ENCODE measurements at regions not wholly inside any gene's neighbourhood (a gene's known extent, or its start where the extent isn't known, plus 50 kb on each side); places are given as distances from the start of the nearest gene placed in this dataset.

DNA sequence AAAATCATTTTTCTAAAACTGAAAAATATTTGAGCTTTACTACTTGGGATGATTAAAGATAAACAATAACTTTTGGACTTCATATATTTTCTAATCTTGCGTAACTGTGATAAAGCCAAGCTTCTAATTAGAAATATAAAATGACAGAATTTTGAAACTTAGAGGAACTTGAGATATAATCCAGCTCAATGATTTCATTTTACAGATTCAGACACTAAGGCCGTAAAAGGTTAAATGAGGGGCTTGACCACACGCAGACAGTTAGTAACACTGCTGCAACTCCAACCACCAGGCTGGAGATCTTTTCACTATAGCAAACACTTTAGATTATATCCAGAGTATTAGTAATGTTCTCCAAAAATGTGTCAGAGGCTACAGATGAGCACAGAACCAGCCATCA is 445.5 kb downstream of the ZEB2 start:
- H3T11ph ChIP-seq (ENCODE audit: low read length), result no peak overlapping the region
- TF ChIP-seq, protein P1, sequence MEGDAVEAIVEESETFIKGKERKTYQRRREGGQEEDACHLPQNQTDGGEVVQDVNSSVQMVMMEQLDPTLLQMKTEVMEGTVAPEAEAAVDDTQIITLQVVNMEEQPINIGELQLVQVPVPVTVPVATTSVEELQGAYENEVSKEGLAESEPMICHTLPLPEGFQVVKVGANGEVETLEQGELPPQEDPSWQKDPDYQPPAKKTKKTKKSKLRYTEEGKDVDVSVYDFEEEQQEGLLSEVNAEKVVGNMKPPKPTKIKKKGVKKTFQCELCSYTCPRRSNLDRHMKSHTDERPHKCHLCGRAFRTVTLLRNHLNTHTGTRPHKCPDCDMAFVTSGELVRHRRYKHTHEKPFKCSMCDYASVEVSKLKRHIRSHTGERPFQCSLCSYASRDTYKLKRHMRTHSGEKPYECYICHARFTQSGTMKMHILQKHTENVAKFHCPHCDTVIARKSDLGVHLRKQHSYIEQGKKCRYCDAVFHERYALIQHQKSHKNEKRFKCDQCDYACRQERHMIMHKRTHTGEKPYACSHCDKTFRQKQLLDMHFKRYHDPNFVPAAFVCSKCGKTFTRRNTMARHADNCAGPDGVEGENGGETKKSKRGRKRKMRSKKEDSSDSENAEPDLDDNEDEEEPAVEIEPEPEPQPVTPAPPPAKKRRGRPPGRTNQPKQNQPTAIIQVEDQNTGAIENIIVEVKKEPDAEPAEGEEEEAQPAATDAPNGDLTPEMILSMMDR (conservative IDR thresholded peaks at IDR 0.05), result no peak
- H3K27ac ChIP-seq (ENCODE audit: insufficient read length, low read depth, low read length), result no peak overlapping the region
- no peak overlapping the region for H2BK15ac ChIP-seq (ENCODE audit: low read depth, low read length)
- H4K20me1 ChIP-seq (ENCODE audit: control insufficient read depth, insufficient read depth, insufficient read length), result no peaks in the 10 kb centered on the region
- H3K14ac ChIP-seq (ENCODE audit: insufficient read depth, low read length), result no peak overlapping the region
- H4K91ac ChIP-seq (ENCODE audit: insufficient read length, low read depth, low read length), result no peak overlapping the region
- no peaks in the 10 kb centered on the region for H3K27me3 ChIP-seq (ENCODE audit: insufficient read depth, low read length)
- H3K79me2 ChIP-seq (ENCODE audit: insufficient read depth, low read length), result no peaks in the 10 kb centered on the region
- H3K4ac ChIP-seq (ENCODE audit: low read depth, low read length), result no peak overlapping the region
- no peak overlapping the region for H3K23ac ChIP-seq (ENCODE audit: insufficient read length, low read depth, low read length)
- H3K4me2 ChIP-seq (ENCODE audit: insufficient read depth, insufficient read length, low read length), result no peak overlapping the region
- Mint-ChIP-seq H3K27me3 (ENCODE audit: low read depth) (no peaks in the 10 kb centered on the region), H3K27ac (no peak overlapping the region), H3K4me1 (peaks cover 6 to 7% of the 10 kb centered on the region in 2 experiments; a peak in 3 of 4 replicates), H3K36me3 (ENCODE audit: insufficient read depth in 1 of 3, low read depth in 3 of 3) (no peaks in the 10 kb centered on the region), H3K9me3 (no peaks in the 10 kb centered on the region), H3K4me3 (no peak overlapping the region)
- no peak overlapping the region for H4K8ac ChIP-seq (replicated peaks; ENCODE audit: insufficient read length, low read depth, low read length)
- H3K9ac ChIP-seq (ENCODE audit: extremely low read depth, insufficient read length, low read length), result no peak overlapping the region
- H3K4me1 ChIP-seq (ENCODE audit: insufficient read depth, low read length), result no peaks in the 10 kb centered on the region
- no CpG with 5 or more reads among the region's 3 CpGs for WGBS (ENCODE audit: extremely low coverage, insufficient read length, low lambda C conversion rate)
- H2BK120ac ChIP-seq (ENCODE audit: low read depth, low read length, poor library complexity, severe bottlenecking), result no peak overlapping the region
- H2BK12ac ChIP-seq (ENCODE audit: insufficient read length, low read depth, low read length), result no peak overlapping the region
- no peak overlapping the region for H3K56ac ChIP-seq (ENCODE audit: insufficient read length, low read depth, low read length)
- H2AK5ac ChIP-seq (ENCODE audit: insufficient read length, low read length), result no peak overlapping the region
- H2AFZ ChIP-seq (ENCODE audit: low read length), result no peak overlapping the region
- H3K79me1 ChIP-seq (ENCODE audit: insufficient read depth, low read depth, low read length, poor library complexity, severe bottlenecking), result no peaks in the 10 kb centered on the region
- H3K18ac ChIP-seq (ENCODE audit: insufficient read length, low read depth, low read length), result no peak overlapping the region
- no peak overlapping the region for H2BK20ac ChIP-seq (ENCODE audit: low read depth, low read length, poor library complexity, severe bottlenecking)
- no peaks in the 10 kb centered on the region for H3K9me3 ChIP-seq (ENCODE audit: control insufficient read depth, low read depth, low read length)
- H3K23me2 ChIP-seq (ENCODE audit: insufficient read length, low read depth, low read length, poor library complexity, severe bottlenecking), result no peaks in the 10 kb centered on the region
- H2BK5ac ChIP-seq (ENCODE audit: insufficient read length, low read length), result no peak overlapping the region
- H4K5ac ChIP-seq (ENCODE audit: insufficient read length, low read depth, low read length), result no peak overlapping the region
- DNase-seq, result no peak

All from H9 (cell line).